ENCODE measurements at regions not wholly inside any gene's neighbourhood (a gene's known extent, or its start where the extent isn't known, plus 50 kb on each side); places are given as distances from the start of the nearest gene placed in this dataset.
A peak's percentile ranks its signal among the peaks of the same experiment; 100 is the strongest.

- no peak for TF ChIP-seq CTCF (conservative IDR thresholded peaks at IDR 0.05; ENCODE audit: low read depth, low read length)
- H3K4me3 ChIP-seq (ENCODE audit: low read depth, low read length) = no peak overlapping the region
- DNase-seq (ENCODE audit: low read depth) = no peak
Observed at GRCh38 chr16:64019339-64019738, 1102.5 kb downstream of the CDH11 start.

GRCh38 chr16:64017796-64018195, 1104.1 kb downstream of the CDH11 start:
- TF ChIP-seq CTCF (conservative IDR thresholded peaks at IDR 0.05; ENCODE audit: low read depth, low read length) = no peak
- no peak for DNase-seq (ENCODE audit: low read depth)

GRCh38 chr16:64013856-64014255, 1108.0 kb downstream of the CDH11 start:
- no peak for TF ChIP-seq CTCF (conservative IDR thresholded peaks at IDR 0.05; ENCODE audit: low read depth, low read length)
- no peak overlapping the region for H3K4me3 ChIP-seq (ENCODE audit: low read depth, low read length)
- DNase-seq (ENCODE audit: low read depth) = no peak

More at GRCh38 chr16:64017796-64018195, 1104.1 kb downstream of the CDH11 start:
- no peak overlapping the region for H3K4me3 ChIP-seq (ENCODE audit: low read depth, low read length)

- DNase-seq (ENCODE audit: low read depth) = no peak
- H3K4me3 ChIP-seq (ENCODE audit: low read depth, low read length) = no peak overlapping the region
- no peak for TF ChIP-seq CTCF (conservative IDR thresholded peaks at IDR 0.05; ENCODE audit: low read depth, low read length)
Observed at GRCh38 chr16:64012166-64012565, 1109.7 kb downstream of the CDH11 start.

- no peak overlapping the region for H3K4me3 ChIP-seq (ENCODE audit: low read depth, low read length)
- no peak for TF ChIP-seq CTCF (conservative IDR thresholded peaks at IDR 0.05; ENCODE audit: low read depth, low read length)
- no peak for DNase-seq (ENCODE audit: low read depth)
Observed at GRCh38 chr16:64011650-64012049, 1110.2 kb downstream of the CDH11 start.

- no peak overlapping the region for H3K4me3 ChIP-seq (ENCODE audit: low read depth, low read length)
- no peak for DNase-seq (ENCODE audit: low read depth)
- TF ChIP-seq CTCF (conservative IDR thresholded peaks at IDR 0.05; ENCODE audit: low read depth, low read length) = peak; percentile 10
Observed at GRCh38 chr16:64008131-64008530, 1113.7 kb downstream of the CDH11 start.

GRCh38 chr16:64004116-64004515, 1117.7 kb downstream of the CDH11 start:
- H3K4me3 ChIP-seq (ENCODE audit: low read depth, low read length) = no peak overlapping the region
- DNase-seq (ENCODE audit: low read depth) = no peak
- TF ChIP-seq CTCF (conservative IDR thresholded peaks at IDR 0.05; ENCODE audit: low read depth, low read length) = no peak
